ENCODE measurements at regions not wholly inside any gene's neighbourhood (a gene's known extent, or its start where the extent isn't known, plus 50 kb on each side); places are given as distances from the start of the nearest gene placed in this dataset.
"Not testable (repeated sequence)": the region's sequence is repeated elsewhere in the genome, so short reads cannot be mapped to it uniquely, and the experiment has no call there.

GRCh38 chr9:62881811-62882210, 1692.0 kb downstream of the SPATA31A7 start:
- TF ChIP-seq TAF1, POLR2A, POLR2AphosphoS5 (IDR thresholded peaks at IDR 0.05; ENCODE audit: low read depth, low read length): not testable (repeated sequence)
